ENCODE measurements at regions not wholly inside any gene's neighbourhood (a gene's known extent, or its start where the extent isn't known, plus 50 kb on each side); places are given as distances from the start of the nearest gene placed in this dataset.
"Not testable (repeated sequence)": the region's sequence is repeated elsewhere in the genome, so short reads cannot be mapped to it uniquely, and the experiment has no call there.

DNA sequence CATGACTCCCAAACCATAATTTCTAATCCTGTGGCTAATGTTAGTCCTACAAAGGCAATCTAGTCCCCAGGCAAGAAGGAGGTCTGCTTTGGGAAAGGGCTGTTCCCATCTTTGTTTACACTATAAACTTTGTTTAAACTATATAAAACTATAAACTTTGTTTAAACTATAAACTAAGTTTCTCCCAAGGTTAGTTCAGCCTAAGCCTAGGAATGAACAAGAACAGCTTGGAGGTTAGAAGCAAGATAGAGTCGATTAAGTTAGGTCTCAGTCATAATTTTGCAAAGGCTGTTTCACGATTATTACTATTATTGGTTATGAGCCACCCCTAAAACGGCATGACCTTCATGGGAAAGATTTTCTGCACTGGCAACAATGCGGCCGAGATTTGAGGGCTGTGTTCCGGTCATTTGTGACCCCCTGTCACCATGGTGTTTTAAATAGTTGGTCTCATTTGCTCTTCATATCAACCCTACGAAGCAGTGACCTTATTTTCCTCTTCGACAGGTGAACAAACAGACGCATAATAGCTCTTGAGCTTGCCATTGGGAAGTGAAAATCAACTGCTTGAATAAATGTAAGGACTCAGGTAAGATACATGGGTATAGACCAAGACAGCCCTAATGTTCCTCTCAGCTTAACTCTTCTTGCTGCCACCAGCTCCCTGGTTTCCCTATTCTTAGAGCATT, 322.6 kb upstream of the TMEM132C start:
- no peak overlapping the region for H3K4me3 ChIP-seq (ENCODE audit: low read depth in 1 of 2, low read length in 2 of 2)
- H3K9ac ChIP-seq (ENCODE audit: low read depth in 1 of 2, low read length in 2 of 2): no peak overlapping the region
- H3K27me3 ChIP-seq (ENCODE audit: control insufficient read depth in 1 of 2, insufficient read depth in 2 of 2, low read length in 2 of 2): no peaks in the 10 kb centered on the region
- H3K27ac ChIP-seq (ENCODE audit: low read depth, low read length): no peak overlapping the region
- peaks cover 5 to 6% of the 10 kb centered on the region in 2 donors for H3K9me3 ChIP-seq (ENCODE audit: control insufficient read depth in 1 of 2, low read length in 2 of 2)
- no peaks in the 10 kb centered on the region for H3K4me1 ChIP-seq (ENCODE audit: control insufficient read depth in 1 of 2, insufficient read depth in 2 of 2, low read length in 2 of 2)
- no peaks in the 10 kb centered on the region for H3K36me3 ChIP-seq (ENCODE audit: control insufficient read depth in 1 of 2, insufficient read depth in 2 of 2, low read length in 2 of 2)

DNA sequence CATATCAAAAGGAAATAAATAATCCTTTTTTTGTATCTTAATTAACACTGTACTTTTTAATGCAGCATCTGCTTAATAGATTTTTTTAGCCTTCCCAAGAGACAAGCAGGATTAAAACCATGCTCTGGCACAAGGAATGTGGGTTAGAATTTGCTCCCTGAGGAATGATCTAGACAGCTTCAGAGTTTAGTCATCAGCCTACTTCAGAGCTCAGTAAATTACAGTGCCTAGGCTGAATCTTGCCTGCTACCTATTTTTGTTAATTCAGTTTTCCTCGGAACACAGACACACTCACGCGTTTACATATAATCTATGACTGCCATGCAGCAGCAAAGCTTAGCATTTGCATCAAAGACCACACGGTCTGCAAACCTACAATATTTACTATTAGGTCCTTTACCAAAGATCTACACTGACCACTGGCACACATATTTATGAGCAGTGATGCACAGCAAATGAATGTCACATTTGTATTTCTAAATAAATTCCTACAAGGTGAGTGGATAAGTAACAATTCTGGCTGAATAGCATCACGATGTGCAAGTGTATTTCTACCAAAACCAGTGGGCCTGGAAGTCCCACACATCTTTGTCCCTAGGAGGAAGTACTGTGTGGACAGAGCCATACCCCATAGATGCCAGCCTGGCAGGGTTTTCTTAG, 309.8 kb upstream of the TMEM132C start:
- Histone ChIP-seq H3K27me3 (ENCODE audit: control insufficient read depth in 1 of 2, insufficient read depth in 2 of 2, low read length in 2 of 2) (no peaks in the 10 kb centered on the region), H3K27ac (ENCODE audit: low read depth, low read length) (no peak overlapping the region), H3K36me3 (ENCODE audit: control insufficient read depth in 1 of 2, insufficient read depth in 2 of 2, low read length in 2 of 2) (no peaks in the 10 kb centered on the region), H3K9me3 (ENCODE audit: control insufficient read depth in 1 of 2, low read length in 2 of 2) (peaks cover 3 to 26% of the 10 kb centered on the region in 2 donors), H3K4me3 (ENCODE audit: low read depth in 1 of 2, low read length in 2 of 2) (no peak overlapping the region), H3K4me1 (ENCODE audit: control insufficient read depth in 1 of 2, insufficient read depth in 2 of 2, low read length in 2 of 2) (no peaks in the 10 kb centered on the region), H3K9ac (ENCODE audit: low read depth in 1 of 2, low read length in 2 of 2) (no peak overlapping the region)

DNA sequence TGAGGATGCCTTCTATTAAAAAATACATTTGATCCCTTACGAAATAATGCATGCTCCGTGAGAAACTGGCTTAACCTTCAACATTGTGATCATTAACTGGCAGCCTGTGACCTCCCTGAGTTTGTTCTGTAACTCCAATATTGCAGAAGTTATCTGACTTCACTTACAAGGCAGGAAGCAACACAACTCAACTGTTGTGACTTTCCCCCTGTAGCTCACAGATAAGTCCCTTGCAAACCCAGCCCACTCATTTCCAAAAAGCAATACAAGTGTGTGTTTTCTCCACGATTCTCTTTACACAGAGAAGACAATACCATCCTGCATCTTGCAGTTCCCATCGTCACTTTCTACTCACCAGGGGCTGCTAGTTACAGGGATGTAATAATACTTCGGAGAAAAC, 304.7 kb upstream of the TMEM132C start:
- Histone ChIP-seq H3K36me3 (ENCODE audit: control insufficient read depth in 1 of 2, insufficient read depth in 2 of 2, low read length in 2 of 2) (no peaks in the 10 kb centered on the region), H3K27me3 (ENCODE audit: control insufficient read depth in 1 of 2, insufficient read depth in 2 of 2, low read length in 2 of 2) (no peaks in the 10 kb centered on the region), H3K9ac (ENCODE audit: low read depth in 1 of 2, low read length in 2 of 2) (no peak overlapping the region), H3K4me3 (ENCODE audit: low read depth in 1 of 2, low read length in 2 of 2) (no peak overlapping the region), H3K27ac (ENCODE audit: low read depth, low read length) (no peak overlapping the region), H3K4me1 (ENCODE audit: control insufficient read depth in 1 of 2, insufficient read depth in 2 of 2, low read length in 2 of 2) (no peaks in the 10 kb centered on the region), H3K9me3 (ENCODE audit: control insufficient read depth in 1 of 2, low read length in 2 of 2) (peaks cover 7 to 33% of the 10 kb centered on the region in 2 donors)

DNA sequence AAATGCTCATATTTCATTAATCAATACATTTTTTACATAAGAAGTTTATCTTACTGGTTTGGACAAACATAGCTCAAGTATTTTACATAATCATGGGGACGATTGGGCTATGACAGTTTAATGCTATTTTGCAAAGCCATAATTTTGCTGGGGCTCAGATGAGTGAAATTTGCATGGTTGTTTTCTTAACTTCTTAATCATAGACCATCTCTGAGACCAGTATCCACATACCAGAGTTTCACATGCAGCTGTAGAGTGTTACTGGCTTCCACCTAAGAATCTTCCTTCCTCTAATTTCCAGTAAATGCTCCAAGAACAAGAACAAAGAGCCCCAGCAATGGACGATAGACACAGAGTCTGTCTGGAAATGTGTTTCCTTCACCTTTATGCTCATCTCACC, 303.0 kb upstream of the TMEM132C start:
- H3K27ac ChIP-seq (ENCODE audit: low read depth, low read length): no peak overlapping the region
- H3K9ac ChIP-seq (ENCODE audit: low read depth in 1 of 2, low read length in 2 of 2): no peak overlapping the region
- H3K4me3 ChIP-seq (ENCODE audit: low read depth in 1 of 2, low read length in 2 of 2): no peak overlapping the region

DNA sequence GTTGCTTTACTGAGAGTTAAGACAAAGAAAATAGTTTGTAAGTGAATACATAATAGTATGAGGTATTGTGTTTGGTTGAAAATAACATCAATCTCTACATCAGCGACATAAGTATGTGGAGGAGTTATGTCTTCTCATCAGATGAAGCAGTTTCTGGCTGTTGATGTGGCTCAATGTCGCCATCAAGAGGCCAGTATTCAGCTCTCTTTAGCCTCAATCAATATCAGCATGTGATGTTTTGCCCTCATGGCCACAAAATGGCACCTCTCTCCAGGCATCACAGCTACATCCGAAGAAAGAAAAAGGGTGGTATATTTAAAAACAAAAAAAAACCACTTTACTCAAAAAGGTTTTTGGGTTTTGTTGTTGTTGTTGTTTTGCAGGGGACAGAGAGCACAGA, 302.3 kb upstream of the TMEM132C start:
- no peak overlapping the region for H3K27ac ChIP-seq (ENCODE audit: low read depth, low read length)
- no peaks in the 10 kb centered on the region for H3K27me3 ChIP-seq (ENCODE audit: control insufficient read depth in 1 of 2, insufficient read depth in 2 of 2, low read length in 2 of 2)
- H3K4me3 ChIP-seq (ENCODE audit: low read depth in 1 of 2, low read length in 2 of 2): no peak overlapping the region
- H3K9me3 ChIP-seq (ENCODE audit: control insufficient read depth in 1 of 2, low read length in 2 of 2): peaks cover 4 to 26% of the 10 kb centered on the region in 2 donors
- no peaks in the 10 kb centered on the region for H3K36me3 ChIP-seq (ENCODE audit: control insufficient read depth in 1 of 2, insufficient read depth in 2 of 2, low read length in 2 of 2)
- H3K9ac ChIP-seq (ENCODE audit: low read depth in 1 of 2, low read length in 2 of 2): no peak overlapping the region
- H3K4me1 ChIP-seq (ENCODE audit: control insufficient read depth in 1 of 2, insufficient read depth in 2 of 2, low read length in 2 of 2): no peaks in the 10 kb centered on the region

More for the DNA sequence above, 303.0 kb upstream of the TMEM132C start:
- Histone ChIP-seq H3K9me3 (ENCODE audit: control insufficient read depth in 1 of 2, low read length in 2 of 2) (peaks cover 4 to 26% of the 10 kb centered on the region in 2 donors), H3K27me3 (ENCODE audit: control insufficient read depth in 1 of 2, insufficient read depth in 2 of 2, low read length in 2 of 2) (no peaks in the 10 kb centered on the region), H3K36me3 (ENCODE audit: control insufficient read depth in 1 of 2, insufficient read depth in 2 of 2, low read length in 2 of 2) (no peaks in the 10 kb centered on the region), H3K4me1 (ENCODE audit: control insufficient read depth in 1 of 2, insufficient read depth in 2 of 2, low read length in 2 of 2) (no peaks in the 10 kb centered on the region)

DNA sequence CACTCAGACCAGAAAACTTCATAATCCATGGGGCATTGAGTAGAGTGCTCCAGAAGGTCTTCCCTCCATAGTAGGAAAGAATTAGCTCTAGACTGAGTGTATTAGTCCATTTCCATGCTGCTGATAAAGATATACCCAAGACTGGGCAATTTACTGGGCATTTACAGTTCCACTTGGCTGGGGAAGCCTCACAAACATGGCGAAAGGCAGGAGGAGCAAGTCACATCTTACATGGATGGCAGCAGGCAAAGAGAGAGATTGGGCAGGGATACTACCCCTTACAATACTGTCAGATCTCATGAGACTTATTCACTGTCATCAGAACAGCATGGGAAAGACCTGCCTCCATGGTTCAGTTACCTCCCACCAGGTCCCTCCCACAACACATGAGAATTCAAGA, 300.6 kb upstream of the TMEM132C start:
- Histone ChIP-seq H3K4me1 (ENCODE audit: control insufficient read depth in 1 of 2, insufficient read depth in 2 of 2, low read length in 2 of 2) (no peaks in the 10 kb centered on the region), H3K9ac (ENCODE audit: low read depth in 1 of 2, low read length in 2 of 2) (no peak overlapping the region), H3K27ac (ENCODE audit: low read depth, low read length) (no peak overlapping the region), H3K27me3 (ENCODE audit: control insufficient read depth in 1 of 2, insufficient read depth in 2 of 2, low read length in 2 of 2) (no peaks in the 10 kb centered on the region), H3K36me3 (ENCODE audit: control insufficient read depth in 1 of 2, insufficient read depth in 2 of 2, low read length in 2 of 2) (no peaks in the 10 kb centered on the region), H3K9me3 (ENCODE audit: control insufficient read depth in 1 of 2, low read length in 2 of 2) (peaks cover 8 to 18% of the 10 kb centered on the region in 2 donors), H3K4me3 (ENCODE audit: low read depth in 1 of 2, low read length in 2 of 2) (no peak overlapping the region)

DNA sequence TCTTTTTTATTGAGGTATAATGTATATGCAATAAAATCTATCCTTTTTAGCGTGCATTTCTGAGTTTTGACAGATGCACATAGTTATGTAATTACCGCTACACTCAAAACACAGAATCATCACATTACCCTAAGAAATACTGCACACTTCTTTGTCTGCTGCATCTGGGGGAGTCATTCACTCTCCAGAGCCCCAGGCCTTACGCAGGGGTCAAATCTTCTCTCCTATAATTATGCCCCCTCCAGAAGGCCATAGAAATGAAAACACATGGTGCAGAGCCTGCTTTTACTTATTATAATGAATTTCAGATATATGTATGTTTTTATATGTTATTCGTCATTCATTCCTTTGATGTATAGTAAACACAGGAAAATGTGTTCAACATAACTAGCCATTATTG, 296.5 kb upstream of the TMEM132C start:
- Histone ChIP-seq H3K27ac (ENCODE audit: low read depth, low read length) (no peak overlapping the region), H3K36me3 (ENCODE audit: control insufficient read depth in 1 of 2, insufficient read depth in 2 of 2, low read length in 2 of 2) (no peaks in the 10 kb centered on the region), H3K9ac (ENCODE audit: low read depth in 1 of 2, low read length in 2 of 2) (no peak overlapping the region), H3K4me1 (ENCODE audit: control insufficient read depth in 1 of 2, insufficient read depth in 2 of 2, low read length in 2 of 2) (no peaks in the 10 kb centered on the region), H3K4me3 (ENCODE audit: low read depth in 1 of 2, low read length in 2 of 2) (no peak overlapping the region), H3K27me3 (ENCODE audit: control insufficient read depth in 1 of 2, insufficient read depth in 2 of 2, low read length in 2 of 2) (no peaks in the 10 kb centered on the region), H3K9me3 (ENCODE audit: control insufficient read depth in 1 of 2, low read length in 2 of 2) (peaks cover 9 to 15% of the 10 kb centered on the region in 2 donors)

DNA sequence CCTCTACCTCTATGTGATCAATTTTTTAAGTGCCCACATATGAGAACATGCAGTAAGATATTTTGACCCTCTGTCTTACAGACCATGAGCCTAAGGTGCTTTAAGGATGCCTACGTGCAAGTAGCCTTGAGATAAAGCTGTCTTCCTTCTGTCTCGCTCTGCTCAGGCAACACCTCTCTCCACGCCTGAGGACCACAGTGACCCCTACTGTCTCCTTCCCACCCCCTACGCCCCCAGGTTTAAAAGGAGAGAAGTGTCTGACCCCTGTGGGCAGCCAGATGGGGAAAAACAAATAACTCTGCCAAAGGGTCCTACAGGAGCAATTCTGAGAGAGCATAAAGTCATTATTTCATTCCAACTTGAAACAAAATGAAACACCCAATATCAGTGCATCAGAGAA, 286.4 kb upstream of the TMEM132C start:
- H3K27ac ChIP-seq (ENCODE audit: low read depth, low read length): no peak overlapping the region
- H3K4me3 ChIP-seq (ENCODE audit: low read depth in 1 of 2, low read length in 2 of 2): no peak overlapping the region
- H3K36me3 ChIP-seq (ENCODE audit: control insufficient read depth in 1 of 2, insufficient read depth in 2 of 2, low read length in 2 of 2): no peaks in the 10 kb centered on the region
- H3K9me3 ChIP-seq (ENCODE audit: control insufficient read depth in 1 of 2, low read length in 2 of 2): peaks cover 5 to 19% of the 10 kb centered on the region in 2 donors
- no peaks in the 10 kb centered on the region for H3K27me3 ChIP-seq (ENCODE audit: control insufficient read depth in 1 of 2, insufficient read depth in 2 of 2, low read length in 2 of 2)
- H3K9ac ChIP-seq (ENCODE audit: low read depth in 1 of 2, low read length in 2 of 2): no peak overlapping the region
- no peaks in the 10 kb centered on the region for H3K4me1 ChIP-seq (ENCODE audit: control insufficient read depth in 1 of 2, insufficient read depth in 2 of 2, low read length in 2 of 2)

DNA sequence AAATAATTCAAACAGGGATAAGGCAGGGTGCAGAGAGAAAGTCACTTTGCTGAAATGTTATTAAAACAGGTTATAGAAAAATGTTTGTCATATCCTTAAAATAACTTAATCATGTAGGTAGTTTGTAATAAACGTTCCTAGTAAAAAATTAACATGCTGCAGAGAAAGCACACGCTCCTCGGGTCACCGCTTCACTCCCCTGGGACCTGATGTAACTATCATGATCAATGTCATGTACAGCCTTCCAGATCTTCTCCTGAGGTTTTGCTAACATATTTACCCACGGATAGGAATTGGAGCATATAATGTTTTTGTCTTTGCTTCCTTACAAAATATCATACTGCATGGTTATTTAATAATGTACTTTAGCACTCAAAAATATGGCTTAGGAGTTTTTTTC, 285.1 kb upstream of the TMEM132C start:
- no peaks in the 10 kb centered on the region for H3K27me3 ChIP-seq (ENCODE audit: control insufficient read depth in 1 of 2, insufficient read depth in 2 of 2, low read length in 2 of 2)
- H3K9ac ChIP-seq (ENCODE audit: low read depth in 1 of 2, low read length in 2 of 2): no peak overlapping the region
- no peak overlapping the region for H3K27ac ChIP-seq (ENCODE audit: low read depth, low read length)
- H3K9me3 ChIP-seq (ENCODE audit: control insufficient read depth in 1 of 2, low read length in 2 of 2): peaks cover 8 to 12% of the 10 kb centered on the region in 2 donors
- no peak overlapping the region for H3K4me3 ChIP-seq (ENCODE audit: low read depth in 1 of 2, low read length in 2 of 2)
- H3K36me3 ChIP-seq (ENCODE audit: control insufficient read depth in 1 of 2, insufficient read depth in 2 of 2, low read length in 2 of 2): no peaks in the 10 kb centered on the region
- H3K4me1 ChIP-seq (ENCODE audit: control insufficient read depth in 1 of 2, insufficient read depth in 2 of 2, low read length in 2 of 2): no peaks in the 10 kb centered on the region

DNA sequence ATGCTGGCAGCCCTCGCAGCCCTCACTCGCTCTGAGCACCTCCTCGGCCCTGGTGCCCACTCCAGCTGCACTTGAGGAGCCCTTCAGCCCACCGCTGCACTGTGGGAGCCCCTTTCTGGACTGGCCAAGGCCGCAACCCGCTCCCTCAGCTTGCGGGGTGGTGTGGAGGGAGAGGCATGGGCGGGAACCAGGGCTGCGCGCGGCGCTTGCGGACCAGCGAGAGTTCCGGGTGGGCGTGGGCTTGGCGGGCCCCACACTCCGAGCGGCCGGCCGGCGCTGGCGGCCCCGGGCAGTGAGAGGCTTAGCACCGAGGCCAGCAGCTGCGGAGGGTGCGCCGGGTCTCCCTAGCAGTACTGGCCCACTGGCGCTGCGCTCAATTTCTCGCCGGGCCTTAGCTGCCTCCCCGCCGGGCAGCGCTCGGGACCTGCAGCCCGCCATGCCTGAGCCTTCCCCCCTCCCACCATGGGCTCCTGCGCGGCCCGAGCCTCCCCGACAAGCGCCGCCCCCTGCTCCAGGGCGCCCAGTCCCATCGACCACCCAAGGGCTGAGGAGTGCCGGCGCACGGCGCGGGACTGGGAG, 283.7 kb upstream of the TMEM132C start:
- peaks cover 4 to 14% of the 10 kb centered on the region in 2 donors for H3K9me3 ChIP-seq (ENCODE audit: control insufficient read depth in 1 of 2, low read length in 2 of 2)
- H3K36me3 ChIP-seq (ENCODE audit: control insufficient read depth in 1 of 2, insufficient read depth in 2 of 2, low read length in 2 of 2); H3K27ac ChIP-seq (ENCODE audit: low read depth, low read length); H3K27me3 ChIP-seq (ENCODE audit: control insufficient read depth in 1 of 2, insufficient read depth in 2 of 2, low read length in 2 of 2); H3K4me3 ChIP-seq (ENCODE audit: low read depth in 1 of 2, low read length in 2 of 2); H3K4me1 ChIP-seq (ENCODE audit: control insufficient read depth in 1 of 2, insufficient read depth in 2 of 2, low read length in 2 of 2); H3K9ac ChIP-seq (ENCODE audit: low read depth in 1 of 2, low read length in 2 of 2): not testable (repeated sequence)
